ENCODE measurements at regions not wholly inside any gene's neighbourhood (a gene's known extent, or its start where the extent isn't known, plus 50 kb on each side); places are given as distances from the start of the nearest gene placed in this dataset.

DNA sequence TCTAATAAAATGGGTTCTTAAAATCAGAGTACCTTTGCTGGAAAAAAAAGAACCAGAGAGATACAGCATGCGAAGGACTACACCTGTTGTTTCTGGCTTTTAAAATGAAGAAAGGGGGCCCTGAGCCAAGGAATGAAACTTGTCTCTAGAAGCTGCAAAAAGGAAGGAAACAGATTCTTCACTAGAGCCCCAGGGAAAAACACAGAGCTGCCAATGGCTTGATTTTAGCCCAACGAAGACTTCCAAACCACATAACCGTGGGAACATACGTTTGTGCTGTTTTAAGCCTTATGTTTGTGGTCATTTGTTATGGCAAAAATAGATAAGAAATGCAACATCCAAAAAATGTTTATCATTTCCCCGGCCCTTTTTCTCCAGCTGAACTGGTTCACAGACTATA lies 780.0 kb downstream of the SORCS1 start:
- Histone ChIP-seq H3K27ac (ENCODE audit: low read depth, low read length) (no peak overlapping the region), H3K4me3 (ENCODE audit: extremely low read depth in 1 of 4, insufficient read depth in 2 of 4, low read depth in 3 of 4, low read length in 4 of 4) (no peak overlapping the region), H3K23ac (ENCODE audit: insufficient read length) (no peak overlapping the region), H3K79me1 (ENCODE audit: low read depth, low read length) (no peaks in the 10 kb centered on the region), H2AK5ac (ENCODE audit: low read depth, low read length) (no peak overlapping the region), H3K4me2 (ENCODE audit: insufficient read depth in 1 of 2, low read depth in 2 of 2, low read length in 2 of 2) (no peak overlapping the region), H3K18ac (ENCODE audit: extremely low read depth, low read length) (no peak overlapping the region), H4K91ac (replicated peaks; ENCODE audit: insufficient read length, low read length) (no peak overlapping the region), H4K20me1 (replicated peaks in 1 of 2; ENCODE audit: control insufficient read depth in 1 of 2, insufficient read depth in 2 of 2, low read length in 2 of 2) (no peaks in the 10 kb centered on the region), H2BK20ac (ENCODE audit: low read length) (no peak overlapping the region), H3K14ac (ENCODE audit: insufficient read length) (no peak overlapping the region), H4K5ac (ENCODE audit: insufficient read length, low read depth, low read length) (no peak overlapping the region), H2AFZ (ENCODE audit: low read length) (no peak overlapping the region), H2BK120ac (replicated peaks; ENCODE audit: low read depth, low read length) (no peak overlapping the region), H3K27me3 (replicated peaks in 1 of 4; ENCODE audit: control insufficient read depth in 3 of 4, extremely low read depth in 1 of 4, insufficient read depth in 3 of 4, low read length in 3 of 4) (no peaks in the 10 kb centered on the region), H2BK15ac (ENCODE audit: low read length) (no peak overlapping the region), H4K8ac (ENCODE audit: extremely low read depth, insufficient read depth, low read length) (no peak overlapping the region), H2BK5ac (ENCODE audit: low read depth, low read length) (no peak overlapping the region), H3K79me2 (ENCODE audit: control insufficient read depth in 1 of 2, insufficient read depth in 2 of 2, low read length in 2 of 2) (no peaks in the 10 kb centered on the region), H3K56ac (replicated peaks; ENCODE audit: insufficient read length, low read depth, low read length) (no peak overlapping the region), H3K9ac (replicated peaks in 1 of 4; ENCODE audit: extremely low read depth in 1 of 4, low read depth in 3 of 4, low read length in 3 of 4) (no peak overlapping the region), H3K4ac (replicated peaks; ENCODE audit: insufficient read length, low read depth, low read length) (no peak overlapping the region), H2BK12ac (ENCODE audit: low read depth, low read length) (no peak overlapping the region), H3K36me3 (ENCODE audit: control insufficient read depth in 2 of 4, insufficient read depth in 4 of 4, low read length in 3 of 4) (no peaks in the 10 kb centered on the region), H3K4me1 (replicated peaks in 1 of 4; ENCODE audit: control insufficient read depth in 3 of 4, insufficient read depth in 4 of 4, low read length in 3 of 4) (no peaks in the 10 kb centered on the region), H3K9me3 (ENCODE audit: insufficient read depth in 2 of 2, low read depth in 1 of 2, low read length in 1 of 2) (no peaks in the 10 kb centered on the region), H3K23me2 (ENCODE audit: low read depth, low read length) (no peaks in the 10 kb centered on the region)
- DNase-seq (ENCODE audit: low read depth in 1 of 2, low spot score in 2 of 2) (no peak), FAIRE-seq (no peak)
- ChIA-PET CTCF (ENCODE audit: partially characterized antibody) (interaction anchor here (1.8 to 2.0 kb wide), 2 partner anchors 17 to 29 kb away, joined by 5 read pairs; no protein-coding TSS in a partner anchor), POLR2A (ENCODE audit: partially characterized antibody) (no interaction called here)
- 85% methylated on average over 5 of the region's 5 CpGs; no CpG with 5 or more reads in 1 of the 2 experiments for WGBS, 2 experiments (ENCODE audit: extremely low coverage in 1 of 2, insufficient coverage in 1 of 2, insufficient read length in 1 of 2, insufficient replicate concordance in 2 of 2, low coverage in 1 of 2, low lambda C conversion rate in 2 of 2, missing lambda C conversion rate in 1 of 2)
- no peak for TF ChIP-seq RXRA (IDR thresholded peaks at IDR 0.05; ENCODE audit: insufficient read depth, low read depth, low read length)
- no peak for TF ChIP-seq FOSL1 (IDR thresholded peaks at IDR 0.05; ENCODE audit: insufficient read depth, low read depth, low read length)
- TF ChIP-seq CBX5 (IDR thresholded peaks at IDR 0.05; ENCODE audit: low read depth, low read length), result no peak
- no peak for TF ChIP-seq KDM1A (IDR thresholded peaks at IDR 0.05; ENCODE audit: borderline replicate concordance, low read length)
